ENCODE measurements at regions not wholly inside any gene's neighbourhood (a gene's known extent, or its start where the extent isn't known, plus 50 kb on each side); places are given as distances from the start of the nearest gene placed in this dataset.

DNA sequence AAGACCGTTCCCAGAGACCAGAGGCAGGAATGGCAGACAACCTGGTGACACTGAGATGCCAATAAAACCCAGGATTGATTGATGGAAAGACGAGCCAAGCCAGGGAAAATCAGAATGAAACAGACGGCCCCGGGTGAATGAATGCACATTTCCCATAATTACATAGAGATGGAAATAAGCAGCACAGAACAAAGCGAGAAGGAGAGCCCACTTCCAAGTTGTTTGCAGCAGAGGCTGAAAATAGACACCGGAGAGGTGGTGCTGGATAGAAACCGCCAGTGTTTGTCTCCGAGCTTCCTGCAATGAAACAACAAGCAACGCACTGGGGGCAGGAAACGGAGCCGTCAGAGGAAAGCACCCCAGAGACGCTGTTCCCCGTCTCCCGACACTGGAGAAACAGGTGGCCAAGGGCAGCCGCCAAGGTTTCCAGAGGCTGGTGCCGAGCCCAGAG is 406.8 kb downstream of the SHANK2 start:
- peaks cover 5% of the 10 kb centered on the region for H3K27me3 Mint-ChIP-seq
- POLR2A ChIA-PET = no interaction called here
- no peak overlapping the region for H3K4me3 Mint-ChIP-seq
- H3K9me3 Mint-ChIP-seq = peaks cover 7% of the 10 kb centered on the region
- CTCF ChIA-PET = no interaction called here
- intact Hi-C loops (cut with micrococcal nuclease) = no loop called here
- DNase-seq = no peak
- no peaks in the 10 kb centered on the region for H3K36me3 Mint-ChIP-seq
- H3K4me1 Mint-ChIP-seq (ENCODE audit: low read depth) = no peaks in the 10 kb centered on the region
- no peak overlapping the region for H3K27ac Mint-ChIP-seq

DNA sequence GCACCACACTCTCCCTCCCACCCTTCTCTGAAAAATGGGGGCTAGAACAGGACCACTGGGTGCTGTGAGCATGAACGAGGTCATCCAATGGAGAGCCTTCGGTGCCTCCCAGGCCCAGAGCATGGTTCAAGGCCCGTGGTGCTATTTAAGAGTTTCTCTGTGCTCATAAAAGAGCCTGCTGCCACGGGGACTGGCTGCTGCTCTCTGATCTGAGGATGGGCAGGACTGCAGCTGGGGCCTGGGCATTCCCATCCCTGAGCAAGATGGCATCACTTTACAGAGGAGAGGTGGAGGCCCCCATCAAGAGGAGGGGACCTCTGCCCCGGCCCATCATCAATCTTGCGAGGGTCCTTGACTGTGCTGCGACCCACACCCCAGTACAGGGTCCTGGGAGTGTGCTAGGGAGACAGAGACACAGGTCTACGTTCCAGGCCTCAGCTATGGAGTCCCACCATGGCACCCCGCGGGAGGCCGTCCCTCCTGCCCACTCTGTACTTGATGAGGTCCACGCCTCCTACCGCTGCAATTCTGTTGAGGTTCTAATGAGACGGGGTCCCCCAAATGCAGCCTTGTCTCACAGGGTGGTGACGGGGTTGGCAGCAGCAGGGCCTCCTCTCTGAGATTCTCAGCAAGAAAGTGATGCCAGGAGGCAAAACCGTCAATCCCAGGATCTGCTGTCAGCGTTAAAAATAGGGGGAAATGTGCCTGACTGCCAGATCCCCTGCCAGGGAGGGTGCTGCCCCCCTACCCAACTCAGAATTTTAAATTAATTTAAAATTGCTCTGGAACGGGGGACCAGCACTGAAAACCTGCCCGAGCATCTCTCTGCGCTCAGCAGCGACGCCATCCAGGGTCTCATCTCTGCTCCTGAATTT is 405.4 kb downstream of the SHANK2 start:
- Mint-ChIP-seq H3K36me3 (no peaks in the 10 kb centered on the region), H3K4me3 (no peak overlapping the region), H3K9me3 (peaks cover 7% of the 10 kb centered on the region), H3K27me3 (peaks cover 7% of the 10 kb centered on the region), H3K4me1 (ENCODE audit: low read depth) (no peaks in the 10 kb centered on the region), H3K27ac (no peak overlapping the region)
- CTCF ChIA-PET = no interaction called here
- intact Hi-C loops (cut with micrococcal nuclease) = no loop called here
- DNase-seq = no peak
- POLR2A ChIA-PET = no interaction called here

- DNase-seq = no peak
- H3K36me3 Mint-ChIP-seq = no peaks in the 10 kb centered on the region
- no peak overlapping the region for H3K27ac Mint-ChIP-seq
- H3K9me3 Mint-ChIP-seq = peaks cover 7% of the 10 kb centered on the region
- H3K4me3 Mint-ChIP-seq = no peak overlapping the region
- POLR2A ChIA-PET = no interaction called here
- no peaks in the 10 kb centered on the region for H3K4me1 Mint-ChIP-seq (ENCODE audit: low read depth)
- H3K27me3 Mint-ChIP-seq = peaks cover 5% of the 10 kb centered on the region
- intact Hi-C loops (cut with micrococcal nuclease) = no loop called here
- CTCF ChIA-PET = no interaction called here
Measured at GRCh38 chr11:70848243-70848750, 404.1 kb downstream of the SHANK2 start.

DNA sequence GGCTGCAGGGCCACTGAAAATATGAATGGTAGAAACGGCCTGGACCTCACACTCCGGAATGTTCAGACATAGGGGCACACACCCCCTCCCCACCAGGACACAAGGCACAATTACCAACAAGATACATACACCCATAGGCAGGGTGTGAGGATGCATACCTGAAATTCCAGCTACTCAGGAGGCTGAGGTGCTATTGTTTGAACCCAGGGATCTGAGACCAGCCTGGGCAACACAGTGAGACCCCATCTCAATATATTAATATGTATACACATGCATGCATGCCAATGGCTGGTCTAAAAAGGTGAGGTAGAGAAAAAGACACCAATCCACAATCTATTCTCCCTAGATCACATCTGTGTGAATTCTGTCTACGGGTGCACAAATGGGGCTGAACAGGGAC is 403.3 kb downstream of the SHANK2 start:
- Mint-ChIP-seq H3K36me3 (no peaks in the 10 kb centered on the region), H3K4me3 (no peak overlapping the region), H3K9me3 (peaks cover 7% of the 10 kb centered on the region), H3K4me1 (ENCODE audit: low read depth) (no peaks in the 10 kb centered on the region), H3K27ac (no peak overlapping the region), H3K27me3 (peaks cover 4% of the 10 kb centered on the region)
- ChIA-PET CTCF (no interaction called here), POLR2A (no interaction called here)
- DNase-seq = no peak
- intact Hi-C loops (cut with micrococcal nuclease) = no loop called here

- Mint-ChIP-seq H3K27ac (no peak overlapping the region), H3K4me1 (ENCODE audit: low read depth) (no peaks in the 10 kb centered on the region), H3K36me3 (no peaks in the 10 kb centered on the region), H3K4me3 (no peak overlapping the region), H3K27me3 (peaks cover 3% of the 10 kb centered on the region), H3K9me3 (peaks cover 7% of the 10 kb centered on the region)
- intact Hi-C loops (cut with micrococcal nuclease) = no loop called here
- DNase-seq = no peak
- ChIA-PET CTCF (interaction anchor here (1.5 kb wide), 1 partner anchor 25 kb away, joined by 4 read pairs; no protein-coding TSS in a partner anchor), POLR2A (no interaction called here)
Measured at GRCh38 chr11:70851308-70851707, 401.1 kb downstream of the SHANK2 start.

GRCh38 chr11:70851907-70852306 is 400.5 kb downstream of the SHANK2 start:
- no peaks in the 10 kb centered on the region for H3K4me1 Mint-ChIP-seq (ENCODE audit: low read depth)
- CTCF ChIA-PET = interaction anchor here (1.5 kb wide), 1 partner anchor 25 kb away, joined by 4 read pairs; no protein-coding TSS in a partner anchor
- POLR2A ChIA-PET = no interaction called here
- peaks cover 3% of the 10 kb centered on the region for H3K27me3 Mint-ChIP-seq
- no peak overlapping the region for H3K27ac Mint-ChIP-seq
- DNase-seq = no peak
- H3K9me3 Mint-ChIP-seq = peaks cover 7% of the 10 kb centered on the region
- intact Hi-C loops (cut with micrococcal nuclease) = no loop called here
- no peak overlapping the region for H3K4me3 Mint-ChIP-seq
- H3K36me3 Mint-ChIP-seq = no peaks in the 10 kb centered on the region

DNA sequence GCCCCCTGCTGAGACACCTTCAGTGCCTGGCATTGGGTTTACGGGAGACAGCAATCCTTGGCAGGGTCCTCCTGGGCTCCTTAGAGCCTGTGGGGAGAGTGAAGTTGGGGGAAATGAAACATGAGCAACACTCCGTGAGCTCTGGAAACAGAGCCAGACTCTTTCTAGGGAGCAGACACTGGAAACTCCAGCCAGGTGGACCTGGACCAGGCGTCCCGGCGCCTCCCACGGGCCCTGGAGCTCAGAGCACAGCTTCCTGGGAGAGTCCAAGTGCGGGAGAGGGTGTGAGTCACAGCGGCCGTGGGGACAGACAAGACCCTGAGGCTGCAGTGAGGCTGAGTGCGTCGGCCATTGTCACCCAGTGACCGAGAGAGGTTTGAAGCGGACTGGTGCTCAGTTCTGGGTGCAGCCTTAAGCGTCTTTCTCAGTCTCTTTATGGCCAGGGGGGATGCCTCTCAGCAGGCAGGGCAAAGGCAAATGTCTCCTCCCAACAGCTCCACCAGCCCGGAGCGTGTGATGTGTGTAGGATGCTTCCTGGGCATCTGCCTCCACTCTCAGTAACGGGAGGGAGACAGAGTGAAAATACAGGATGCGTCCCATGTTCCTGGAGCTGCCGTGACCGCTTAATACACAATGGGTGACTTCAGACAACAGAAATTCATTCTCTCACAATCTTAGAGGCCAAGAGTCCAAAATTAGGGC is 399.2 kb downstream of the SHANK2 start:
- no peaks in the 10 kb centered on the region for H3K4me1 Mint-ChIP-seq (ENCODE audit: low read depth)
- no peak overlapping the region for H3K4me3 Mint-ChIP-seq
- H3K36me3 Mint-ChIP-seq = no peaks in the 10 kb centered on the region
- intact Hi-C loops (cut with micrococcal nuclease) = no loop called here
- no peak overlapping the region for H3K27ac Mint-ChIP-seq
- H3K9me3 Mint-ChIP-seq = peaks cover 7% of the 10 kb centered on the region
- peaks cover 5% of the 10 kb centered on the region for H3K27me3 Mint-ChIP-seq
- ChIA-PET CTCF (no interaction called here), POLR2A (no interaction called here)
- no peak for DNase-seq

DNA sequence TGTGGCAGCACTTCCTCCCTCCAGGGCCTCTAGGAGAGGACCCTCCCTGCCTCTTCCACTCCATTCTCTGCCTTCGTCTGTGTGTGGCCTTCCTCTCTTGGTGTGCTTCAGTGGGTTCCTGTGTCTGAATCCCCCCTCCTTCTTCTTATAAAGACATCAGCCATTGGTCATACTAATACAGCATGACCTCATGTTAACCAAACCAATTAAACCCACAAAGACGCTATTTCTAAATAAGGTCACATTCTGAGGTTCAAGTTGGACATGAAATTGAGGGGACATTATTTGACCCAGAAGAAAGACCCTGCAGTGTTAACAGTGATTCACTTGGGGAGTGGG is 398.6 kb downstream of the SHANK2 start:
- intact Hi-C loops (cut with micrococcal nuclease) = no loop called here
- Mint-ChIP-seq H3K27ac (no peak overlapping the region), H3K4me3 (no peak overlapping the region), H3K36me3 (no peaks in the 10 kb centered on the region), H3K4me1 (ENCODE audit: low read depth) (no peaks in the 10 kb centered on the region), H3K27me3 (peaks cover 5% of the 10 kb centered on the region), H3K9me3 (peaks cover 7% of the 10 kb centered on the region)
- ChIA-PET CTCF (no interaction called here), POLR2A (no interaction called here)
- DNase-seq = no peak

GRCh38 chr11:70854201-70854600 is 398.2 kb downstream of the SHANK2 start:
- H3K27me3 Mint-ChIP-seq = peaks cover 5% of the 10 kb centered on the region
- no peaks in the 10 kb centered on the region for H3K36me3 Mint-ChIP-seq
- POLR2A ChIA-PET = no interaction called here
- H3K27ac Mint-ChIP-seq = no peak overlapping the region
- H3K4me1 Mint-ChIP-seq (ENCODE audit: low read depth) = no peaks in the 10 kb centered on the region
- no peak for DNase-seq
- CTCF ChIA-PET = no interaction called here
- peaks cover 7% of the 10 kb centered on the region for H3K9me3 Mint-ChIP-seq
- no peak overlapping the region for H3K4me3 Mint-ChIP-seq
- intact Hi-C loops (cut with micrococcal nuclease) = no loop called here

GRCh38 chr11:70854901-70855556 is 397.3 kb downstream of the SHANK2 start:
- ChIA-PET CTCF (no interaction called here), POLR2A (no interaction called here)
- no peak for DNase-seq
- Mint-ChIP-seq H3K27me3 (peaks cover 5% of the 10 kb centered on the region), H3K36me3 (no peaks in the 10 kb centered on the region), H3K27ac (no peak overlapping the region), H3K9me3 (peaks cover 1% of the 10 kb centered on the region), H3K4me3 (no peak overlapping the region), H3K4me1 (ENCODE audit: low read depth) (no peaks in the 10 kb centered on the region)
- intact Hi-C loops (cut with micrococcal nuclease) = no loop called here

- ChIA-PET CTCF (no interaction called here), POLR2A (no interaction called here)
- Mint-ChIP-seq H3K27ac (no peak overlapping the region), H3K4me3 (no peak overlapping the region), H3K9me3 (no peaks in the 10 kb centered on the region), H3K4me1 (ENCODE audit: low read depth) (no peaks in the 10 kb centered on the region), H3K27me3 (peaks cover 7% of the 10 kb centered on the region), H3K36me3 (no peaks in the 10 kb centered on the region)
- DNase-seq = no peak
- intact Hi-C loops (cut with micrococcal nuclease) = no loop called here
Measured at GRCh38 chr11:70857894-70858293, 394.5 kb downstream of the SHANK2 start.

DNA sequence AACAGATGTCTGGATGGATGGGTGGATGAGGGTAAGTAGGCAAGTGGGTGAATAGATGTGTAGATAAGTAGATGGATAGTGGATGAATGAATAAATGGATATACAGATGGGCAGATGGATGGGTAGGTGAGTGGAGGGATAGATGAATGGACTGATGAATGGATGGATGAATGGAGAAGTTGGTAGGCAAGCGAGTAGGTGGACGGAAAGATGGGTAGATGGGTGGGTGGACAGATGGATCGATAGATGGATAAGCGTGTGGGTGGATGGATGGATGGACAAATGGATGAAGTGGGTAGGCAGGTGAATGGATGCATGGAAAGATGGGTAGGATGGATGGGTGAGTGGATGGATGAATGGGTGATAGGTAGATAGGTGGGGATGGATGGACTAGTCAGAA is 393.2 kb downstream of the SHANK2 start:
- no peak for DNase-seq
- no peak overlapping the region for H3K4me3 Mint-ChIP-seq
- H3K27me3 Mint-ChIP-seq = peaks cover 6% of the 10 kb centered on the region
- intact Hi-C loops (cut with micrococcal nuclease) = no loop called here
- CTCF ChIA-PET = no interaction called here
- POLR2A ChIA-PET = no interaction called here
- no peak overlapping the region for H3K27ac Mint-ChIP-seq
- no peaks in the 10 kb centered on the region for H3K9me3 Mint-ChIP-seq
- no peaks in the 10 kb centered on the region for H3K36me3 Mint-ChIP-seq
- no peaks in the 10 kb centered on the region for H3K4me1 Mint-ChIP-seq (ENCODE audit: low read depth)
